ENCODE measurements at regions not wholly inside any gene's neighbourhood (a gene's known extent, or its start where the extent isn't known, plus 50 kb on each side); places are given as distances from the start of the nearest gene placed in this dataset.
"Not testable (repeated sequence)": the region's sequence is repeated elsewhere in the genome, so short reads cannot be mapped to it uniquely, and the experiment has no call there.

GRCh38 chr1:143574891-143575520 lies 396.8 kb downstream of the FAM72C start:
- no peak for TF ChIP-seq EZH2 (IDR thresholded peaks at IDR 0.05; ENCODE audit: low read length)
- TF ChIP-seq, protein P1, sequence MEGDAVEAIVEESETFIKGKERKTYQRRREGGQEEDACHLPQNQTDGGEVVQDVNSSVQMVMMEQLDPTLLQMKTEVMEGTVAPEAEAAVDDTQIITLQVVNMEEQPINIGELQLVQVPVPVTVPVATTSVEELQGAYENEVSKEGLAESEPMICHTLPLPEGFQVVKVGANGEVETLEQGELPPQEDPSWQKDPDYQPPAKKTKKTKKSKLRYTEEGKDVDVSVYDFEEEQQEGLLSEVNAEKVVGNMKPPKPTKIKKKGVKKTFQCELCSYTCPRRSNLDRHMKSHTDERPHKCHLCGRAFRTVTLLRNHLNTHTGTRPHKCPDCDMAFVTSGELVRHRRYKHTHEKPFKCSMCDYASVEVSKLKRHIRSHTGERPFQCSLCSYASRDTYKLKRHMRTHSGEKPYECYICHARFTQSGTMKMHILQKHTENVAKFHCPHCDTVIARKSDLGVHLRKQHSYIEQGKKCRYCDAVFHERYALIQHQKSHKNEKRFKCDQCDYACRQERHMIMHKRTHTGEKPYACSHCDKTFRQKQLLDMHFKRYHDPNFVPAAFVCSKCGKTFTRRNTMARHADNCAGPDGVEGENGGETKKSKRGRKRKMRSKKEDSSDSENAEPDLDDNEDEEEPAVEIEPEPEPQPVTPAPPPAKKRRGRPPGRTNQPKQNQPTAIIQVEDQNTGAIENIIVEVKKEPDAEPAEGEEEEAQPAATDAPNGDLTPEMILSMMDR (optimal IDR thresholded peaks at IDR 0.05 in 1 of 3, IDR thresholded peaks at IDR 0.05 in 1 of 3, conservative IDR thresholded peaks at IDR 0.05 in 1 of 3; ENCODE audit: extremely low read depth in 1 of 3, insufficient read depth in 2 of 3, low read length in 3 of 3): no peak
- H4K20me1 ChIP-seq (ENCODE audit: control insufficient read depth, extremely low read depth, insufficient read depth, low read length): no peaks in the 10 kb centered on the region
- no peak for FAIRE-seq

GRCh38 chr1:143572661-143573060 lies 399.1 kb downstream of the FAM72C start:
- H2AFZ ChIP-seq (ENCODE audit: control insufficient read depth, low read length); H3K4me1 ChIP-seq (ENCODE audit: control insufficient read depth, extremely low read depth, insufficient read depth, low read length); dilution Hi-C loops (cut with MboI; ENCODE audit: extremely low pct_ligation_motif_present, low sequenced_read_pairs); H3K9ac ChIP-seq (ENCODE audit: control insufficient read depth, extremely low read depth, insufficient read depth, low read length); H3K36me3 ChIP-seq (ENCODE audit: control insufficient read depth in 2 of 2, extremely low read depth in 1 of 2, insufficient read depth in 2 of 2, low read length in 2 of 2); H3K4me3 ChIP-seq (ENCODE audit: control insufficient read depth in 2 of 3, extremely low read depth in 1 of 3, insufficient read depth in 2 of 3, low read depth in 1 of 3, low read length in 3 of 3); FAIRE-seq; H4K20me1 ChIP-seq (ENCODE audit: control insufficient read depth, extremely low read depth, insufficient read depth, low read length); H3K27ac ChIP-seq (ENCODE audit: control insufficient read depth, insufficient read depth, low read length); H3K79me2 ChIP-seq (ENCODE audit: control insufficient read depth, insufficient read depth, low read length); H3K4me2 ChIP-seq (ENCODE audit: control insufficient read depth, extremely low read depth, insufficient read depth, low read depth, low read length); H3K27me3 ChIP-seq (ENCODE audit: control insufficient read depth, extremely low read depth, insufficient read depth, low read length); H3K9me3 ChIP-seq (ENCODE audit: control insufficient read depth, low read depth, low read length); DNase-seq (ENCODE audit: low read depth, low spot score); H3K9me1 ChIP-seq (ENCODE audit: control insufficient read depth, extremely low read depth, insufficient read depth, low read length): not testable (repeated sequence)

More at GRCh38 chr1:143574891-143575520, 396.8 kb downstream of the FAM72C start:
- Histone ChIP-seq H3K4me2 (ENCODE audit: control insufficient read depth, extremely low read depth, insufficient read depth, low read depth, low read length) (no peak overlapping the region), H3K9me3 (ENCODE audit: control insufficient read depth, low read depth, low read length) (no peaks in the 10 kb centered on the region), H3K79me2 (ENCODE audit: control insufficient read depth, insufficient read depth, low read length) (no peaks in the 10 kb centered on the region), H3K4me3 (ENCODE audit: control insufficient read depth in 2 of 3, extremely low read depth in 1 of 3, insufficient read depth in 2 of 3, low read depth in 1 of 3, low read length in 3 of 3) (no peak overlapping the region), H2AFZ (ENCODE audit: control insufficient read depth, low read length) (no peak overlapping the region), H3K36me3 (ENCODE audit: control insufficient read depth in 2 of 2, extremely low read depth in 1 of 2, insufficient read depth in 2 of 2, low read length in 2 of 2) (no peaks in the 10 kb centered on the region), H3K27me3 (ENCODE audit: control insufficient read depth, extremely low read depth, insufficient read depth, low read length) (no peaks in the 10 kb centered on the region), H3K9ac (ENCODE audit: control insufficient read depth, extremely low read depth, insufficient read depth, low read length) (no peak overlapping the region), H3K27ac (ENCODE audit: control insufficient read depth, insufficient read depth, low read length) (no peak overlapping the region), H3K9me1 (ENCODE audit: control insufficient read depth, extremely low read depth, insufficient read depth, low read length) (no peaks in the 10 kb centered on the region), H3K4me1 (ENCODE audit: control insufficient read depth, extremely low read depth, insufficient read depth, low read length) (no peaks in the 10 kb centered on the region)
- DNase-seq (ENCODE audit: low read depth, low spot score): no peak
- dilution Hi-C loops (cut with MboI; ENCODE audit: extremely low pct_ligation_motif_present, low sequenced_read_pairs): no loop called here

DNA sequence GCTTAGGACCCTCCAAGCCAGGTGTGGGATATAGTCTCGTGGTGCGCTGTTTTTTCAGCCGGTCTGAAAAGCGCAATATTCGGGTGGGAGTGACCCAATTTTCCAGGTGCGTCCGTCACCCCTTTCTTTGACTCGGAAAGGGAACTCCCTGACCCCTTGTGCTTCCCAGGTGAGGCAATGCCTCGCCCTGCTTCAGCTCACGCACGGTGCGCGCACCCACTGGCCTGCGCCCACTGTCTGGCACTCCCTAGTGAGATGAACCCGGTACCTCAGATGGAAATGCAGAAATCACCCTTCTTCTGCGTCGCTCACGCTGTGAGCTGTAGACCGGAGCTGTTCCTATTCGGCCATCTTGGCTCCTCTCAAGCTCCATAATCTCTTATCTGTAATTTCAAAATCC lies 408.0 kb downstream of the FAM72C start:
- H3K9me1 ChIP-seq (ENCODE audit: control insufficient read depth, extremely low read depth, insufficient read depth, low read length); H3K79me2 ChIP-seq (ENCODE audit: control insufficient read depth, insufficient read depth, low read length); H3K4me3 ChIP-seq (ENCODE audit: control insufficient read depth in 2 of 3, extremely low read depth in 1 of 3, insufficient read depth in 2 of 3, low read depth in 1 of 3, low read length in 3 of 3); H3K9ac ChIP-seq (ENCODE audit: control insufficient read depth, extremely low read depth, insufficient read depth, low read length); H3K27ac ChIP-seq (ENCODE audit: control insufficient read depth, insufficient read depth, low read length); H4K20me1 ChIP-seq (ENCODE audit: control insufficient read depth, extremely low read depth, insufficient read depth, low read length); dilution Hi-C loops (cut with MboI; ENCODE audit: extremely low pct_ligation_motif_present, low sequenced_read_pairs); H3K27me3 ChIP-seq (ENCODE audit: control insufficient read depth, extremely low read depth, insufficient read depth, low read length); H3K36me3 ChIP-seq (ENCODE audit: control insufficient read depth in 2 of 2, extremely low read depth in 1 of 2, insufficient read depth in 2 of 2, low read length in 2 of 2); DNase-seq (ENCODE audit: low read depth, low spot score); H2AFZ ChIP-seq (ENCODE audit: control insufficient read depth, low read length); H3K9me3 ChIP-seq (ENCODE audit: control insufficient read depth, low read depth, low read length); FAIRE-seq; H3K4me1 ChIP-seq (ENCODE audit: control insufficient read depth, extremely low read depth, insufficient read depth, low read length); H3K4me2 ChIP-seq (ENCODE audit: control insufficient read depth, extremely low read depth, insufficient read depth, low read depth, low read length): not testable (repeated sequence)

Measured in keratinocyte (primary cell).